HG03342 (cell line): ENCODE measurements at regions not wholly inside any gene's neighbourhood (a gene's known extent, or its start where the extent isn't known, plus 50 kb on each side); places are given as distances from the start of the nearest gene placed in this dataset.

Experiments
- ATAC-seq: cut with Tn5 transposase; IDR thresholded peaks from one replicate; pipeline ENCODE4 v1.9.1; 2021; ENCODE audit warnings: mild to moderate bottlenecking, moderate library complexity; ENCODE audit not compliant: unreplicated experiment

GRCh38 chr20:10951216-10951615, 277.4 kb upstream of the JAG1 start:
- no peak for ATAC-seq

- no peak for ATAC-seq
Measured at GRCh38 chr20:10951904-10952303, 278.1 kb upstream of the JAG1 start.

GRCh38 chr20:10953437-10953836, 279.6 kb upstream of the JAG1 start:
- no peak for ATAC-seq

GRCh38 chr20:10954137-10954840, 280.5 kb upstream of the JAG1 start:
- ATAC-seq = no peak

GRCh38 chr20:10954908-10955580, 281.2 kb upstream of the JAG1 start:
- no peak for ATAC-seq

- no peak for ATAC-seq
Measured at GRCh38 chr20:10958279-10958678, 284.5 kb upstream of the JAG1 start.

- no peak for ATAC-seq
Measured at GRCh38 chr20:10960416-10960815, 286.6 kb upstream of the JAG1 start.

GRCh38 chr20:10961651-10962288, 288.0 kb upstream of the JAG1 start:
- ATAC-seq = no peak

GRCh38 chr20:10962937-10963336, 289.1 kb upstream of the JAG1 start:
- ATAC-seq = no peak

- no peak for ATAC-seq
Measured at GRCh38 chr20:10963717-10964266, 290.0 kb upstream of the JAG1 start.

- no peak for ATAC-seq
Measured at GRCh38 chr20:10965936-10966470, 292.2 kb upstream of the JAG1 start.

- ATAC-seq = no peak
Measured at GRCh38 chr20:10970109-10970508, 296.3 kb upstream of the JAG1 start.

GRCh38 chr20:10971096-10971495, 297.3 kb upstream of the JAG1 start:
- ATAC-seq = no peak

GRCh38 chr20:10972219-10972860, 298.5 kb upstream of the JAG1 start:
- no peak for ATAC-seq

GRCh38 chr20:10976051-10976450, 302.3 kb upstream of the JAG1 start:
- ATAC-seq = no peak

- no peak for ATAC-seq
Measured at GRCh38 chr20:10978019-10978702, 304.4 kb upstream of the JAG1 start.

- ATAC-seq = no peak
Measured at GRCh38 chr20:10978713-10979112, 304.9 kb upstream of the JAG1 start.

- no peak for ATAC-seq
Measured at GRCh38 chr20:10982692-10983091, 308.9 kb upstream of the JAG1 start.

GRCh38 chr20:10984294-10984693, 310.5 kb upstream of the JAG1 start:
- no peak for ATAC-seq

- no peak for ATAC-seq
Measured at GRCh38 chr20:10984913-10985312, 311.1 kb upstream of the JAG1 start.

- no peak for ATAC-seq
Measured at GRCh38 chr20:10985536-10985935, 311.7 kb upstream of the JAG1 start.
